ENCODE measurements at regions not wholly inside any gene's neighbourhood (a gene's known extent, or its start where the extent isn't known, plus 50 kb on each side); places are given as distances from the start of the nearest gene placed in this dataset.

DNA sequence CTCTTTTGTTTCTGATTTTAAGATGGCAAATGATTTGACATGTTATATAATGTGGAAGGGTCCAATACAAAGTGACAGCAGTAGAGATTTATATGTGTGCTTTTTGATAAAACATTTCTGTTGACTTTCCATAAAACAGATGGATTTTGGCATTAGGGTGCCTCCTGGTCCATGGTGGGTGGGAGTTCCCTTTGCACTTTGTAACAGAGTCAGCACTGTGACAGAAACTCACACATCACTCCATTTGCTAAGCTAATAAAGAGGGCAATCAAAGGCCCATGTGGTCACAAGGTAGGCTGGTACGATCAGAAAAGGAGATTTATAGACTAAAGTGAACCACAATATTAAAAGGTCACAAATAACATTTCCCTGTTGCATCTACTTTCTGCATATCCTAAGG lies 93.3 kb upstream of the NT5C1B start:
- no peak overlapping the region for H3K4me2 ChIP-seq (ENCODE audit: low read length)
- no peaks in the 10 kb centered on the region for H3K9me3 ChIP-seq (ENCODE audit: low read length)
- no peak overlapping the region for H2AFZ ChIP-seq (ENCODE audit: low read length)
- H3K9ac ChIP-seq (ENCODE audit: low read length): no peak overlapping the region
- no peaks in the 10 kb centered on the region for H3K4me1 ChIP-seq (ENCODE audit: insufficient read depth, low read length)
- no peak overlapping the region for H3K4me3 ChIP-seq (ENCODE audit: low read length)
- no peaks in the 10 kb centered on the region for H3K36me3 ChIP-seq (ENCODE audit: low read depth, low read length)
- intact Hi-C loops (cut with micrococcal nuclease): no loop called here
- no peak overlapping the region for H3K27ac ChIP-seq (ENCODE audit: low read length)
- ChIA-PET CTCF (no interaction called here), POLR2A (ENCODE audit: unreplicated experiment) (no interaction called here)
- H4K20me1 ChIP-seq (ENCODE audit: low read length): no peaks in the 10 kb centered on the region
- BruUV-seq (replicated peaks): no TSS peak
- TF ChIP-seq EZH2phosphoT487 (IDR thresholded peaks at IDR 0.05; ENCODE audit: borderline replicate concordance, low read length): no peak
- TF ChIP-seq CTCF (conservative IDR thresholded peaks at IDR 0.05; ENCODE audit: low read depth, low read length): no peak
- TF ChIP-seq EZH2 (IDR thresholded peaks at IDR 0.05; ENCODE audit: low read length, unreplicated experiment): no peak
- no peak for ATAC-seq
- H3K27me3 ChIP-seq (ENCODE audit: low read length): no peaks in the 10 kb centered on the region
- no peak for DNase-seq
- H3F3A ChIP-seq (ENCODE audit: low read length, unreplicated experiment): no peaks in the 10 kb centered on the region
- H3K9me2 ChIP-seq (replicated peaks; ENCODE audit: low read length): no peaks in the 10 kb centered on the region
- no peaks in the 10 kb centered on the region for H3K79me2 ChIP-seq (ENCODE audit: low read length)

GRCh38 chr2:18677280-18677679 lies 87.9 kb upstream of the NT5C1B start:
- Histone ChIP-seq H3K9me3 (ENCODE audit: low read length) (peaks cover 15% of the 10 kb centered on the region), H3K4me1 (ENCODE audit: insufficient read depth, low read length) (peaks cover 8% of the 10 kb centered on the region; the same call in 1 of the 2 replicates), H3K27me3 (ENCODE audit: low read length) (no peaks in the 10 kb centered on the region), H3K79me2 (ENCODE audit: low read length) (no peaks in the 10 kb centered on the region), H3K27ac (ENCODE audit: low read length) (no peak overlapping the region), H3K9me2 (replicated peaks; ENCODE audit: low read length) (no peaks in the 10 kb centered on the region), H4K20me1 (ENCODE audit: low read length) (no peaks in the 10 kb centered on the region), H3K4me3 (ENCODE audit: low read length) (no peak overlapping the region), H2AFZ (ENCODE audit: low read length) (no peak overlapping the region), H3K9ac (ENCODE audit: low read length) (no peak overlapping the region), H3K4me2 (ENCODE audit: low read length) (no peak overlapping the region), H3K36me3 (ENCODE audit: low read depth, low read length) (peaks cover 12% of the 10 kb centered on the region; the same call in 1 of the 2 replicates), H3F3A (ENCODE audit: low read length, unreplicated experiment) (no peaks in the 10 kb centered on the region)
- intact Hi-C loops (cut with micrococcal nuclease): no loop called here
- no peak for TF ChIP-seq EZH2 (IDR thresholded peaks at IDR 0.05; ENCODE audit: low read length, unreplicated experiment)
- no peak for TF ChIP-seq CTCF (conservative IDR thresholded peaks at IDR 0.05; ENCODE audit: low read depth, low read length)
- no peak for TF ChIP-seq EZH2phosphoT487 (IDR thresholded peaks at IDR 0.05; ENCODE audit: borderline replicate concordance, low read length)
- no TSS peak for BruUV-seq (replicated peaks)
- ATAC-seq (no peak), DNase-seq (no peak)
- CTCF ChIA-PET: no interaction called here
- POLR2A ChIA-PET (ENCODE audit: unreplicated experiment): no interaction called here

DNA sequence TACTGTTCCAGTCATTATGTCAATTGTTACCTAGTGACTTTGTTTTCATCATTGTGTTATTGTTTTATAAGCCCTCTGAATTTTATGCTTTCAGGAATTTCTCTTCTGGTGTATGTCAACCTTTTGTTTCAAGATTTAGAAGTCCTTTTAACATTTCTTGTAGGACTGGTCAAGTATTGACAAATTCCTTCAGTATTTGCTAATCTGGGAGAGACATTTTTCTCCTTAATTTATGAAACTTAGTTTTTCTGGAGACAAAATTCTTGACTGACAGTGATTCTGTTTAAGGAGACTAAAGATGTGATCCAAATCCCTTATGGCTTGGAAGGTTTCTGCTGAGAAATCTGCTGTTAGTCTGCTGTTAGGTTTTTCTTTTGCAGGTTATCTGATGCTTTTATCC lies 84.9 kb upstream of the NT5C1B start:
- Histone ChIP-seq H4K20me1 (ENCODE audit: low read length) (no peaks in the 10 kb centered on the region), H3K4me2 (ENCODE audit: low read length) (no peak overlapping the region), H3K9me3 (ENCODE audit: low read length) (peaks cover 15% of the 10 kb centered on the region), H3K27me3 (ENCODE audit: low read length) (no peaks in the 10 kb centered on the region), H3K4me1 (ENCODE audit: insufficient read depth, low read length) (peaks cover 19% of the 10 kb centered on the region), H3K9ac (ENCODE audit: low read length) (no peak overlapping the region), H2AFZ (ENCODE audit: low read length) (no peak overlapping the region), H3K4me3 (ENCODE audit: low read length) (no peak overlapping the region), H3K27ac (ENCODE audit: low read length) (no peak overlapping the region), H3K9me2 (replicated peaks; ENCODE audit: low read length) (no peaks in the 10 kb centered on the region), H3K79me2 (ENCODE audit: low read length) (no peaks in the 10 kb centered on the region), H3F3A (ENCODE audit: low read length, unreplicated experiment) (peaks cover 11% of the 10 kb centered on the region), H3K36me3 (ENCODE audit: low read depth, low read length) (peaks cover 15% of the 10 kb centered on the region; the same call in 1 of the 2 replicates)
- ATAC-seq: no peak
- POLR2A ChIA-PET (ENCODE audit: unreplicated experiment): no interaction called here
- DNase-seq: no peak
- intact Hi-C loops (cut with micrococcal nuclease): no loop called here
- no TSS peak for BruUV-seq (replicated peaks)
- TF ChIP-seq CTCF (conservative IDR thresholded peaks at IDR 0.05; ENCODE audit: low read depth, low read length): no peak
- TF ChIP-seq EZH2 (IDR thresholded peaks at IDR 0.05; ENCODE audit: low read length, unreplicated experiment): no peak
- TF ChIP-seq EZH2phosphoT487 (IDR thresholded peaks at IDR 0.05; ENCODE audit: borderline replicate concordance, low read length): no peak
- CTCF ChIA-PET: no interaction called here
